T-helper 1 cell treated with Interleukin-12 subunit alpha and Interleukin-12 subunit beta and Interleukin-4 antibody, amounts not matched to agents 30 ng/mL and 1 ng/mL, for 36 hours (primary cell): ENCODE measurements at regions not wholly inside any gene's neighbourhood (a gene's known extent, or its start where the extent isn't known, plus 50 kb on each side); places are given as distances from the start of the nearest gene placed in this dataset.
"Not testable (repeated sequence)": the region's sequence is repeated elsewhere in the genome, so short reads cannot be mapped to it uniquely, and the experiment has no call there.

Experiments used
- intact Hi-C: fragments of 100-400 bp; cut with micrococcal nuclease; formaldehyde crosslinking; loops from one replicate; pipeline ENCODE4 v1.15.1; 2024

DNA sequence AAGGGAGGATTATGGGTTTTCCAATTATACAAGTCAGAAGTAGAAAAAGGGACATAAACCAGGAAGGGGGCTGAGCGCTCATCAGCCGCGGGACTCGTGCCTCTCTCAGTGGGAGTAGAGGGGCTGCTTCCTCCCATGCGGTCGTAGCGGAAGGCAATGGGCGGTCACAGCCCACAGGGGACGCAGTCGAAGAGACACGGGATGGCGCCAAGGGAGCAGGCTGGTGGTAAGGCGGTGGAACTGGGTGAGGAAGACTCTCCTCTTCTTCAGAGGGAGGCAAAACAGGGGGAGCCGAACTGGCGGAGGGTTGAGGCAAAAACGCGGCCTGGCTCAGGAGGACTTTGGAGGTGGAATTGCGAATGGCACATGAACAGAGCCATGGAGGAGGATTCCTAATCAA lies 677.7 kb downstream of the TMEM121 start:
- intact Hi-C loops: no loop called here

GRCh38 chr14:106207316-106207715 lies 680.9 kb downstream of the TMEM121 start:
- intact Hi-C loops: no loop called here

GRCh38 chr14:106208794-106209193 lies 682.4 kb downstream of the TMEM121 start:
- intact Hi-C loops: no loop called here

DNA sequence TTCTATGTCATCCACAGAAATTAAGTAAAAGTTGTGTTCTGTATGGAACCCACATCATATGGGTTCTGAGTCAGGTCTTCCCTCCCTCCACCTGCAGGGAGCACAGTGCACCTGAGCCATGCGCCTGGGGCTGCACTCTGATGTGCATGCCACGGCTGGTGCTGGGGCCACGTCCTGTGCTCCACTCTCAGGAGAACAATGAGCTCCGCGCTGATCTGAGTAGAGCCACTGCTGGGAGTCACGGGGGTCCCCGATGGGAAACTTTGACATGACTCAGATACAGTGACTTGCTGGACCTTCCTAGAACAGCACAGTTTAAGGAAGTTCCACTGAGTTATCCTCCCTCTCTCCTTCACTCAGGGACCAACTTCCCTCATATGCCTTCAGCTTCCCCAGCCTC lies 683.4 kb downstream of the TMEM121 start:
- intact Hi-C loops: no loop called here

DNA sequence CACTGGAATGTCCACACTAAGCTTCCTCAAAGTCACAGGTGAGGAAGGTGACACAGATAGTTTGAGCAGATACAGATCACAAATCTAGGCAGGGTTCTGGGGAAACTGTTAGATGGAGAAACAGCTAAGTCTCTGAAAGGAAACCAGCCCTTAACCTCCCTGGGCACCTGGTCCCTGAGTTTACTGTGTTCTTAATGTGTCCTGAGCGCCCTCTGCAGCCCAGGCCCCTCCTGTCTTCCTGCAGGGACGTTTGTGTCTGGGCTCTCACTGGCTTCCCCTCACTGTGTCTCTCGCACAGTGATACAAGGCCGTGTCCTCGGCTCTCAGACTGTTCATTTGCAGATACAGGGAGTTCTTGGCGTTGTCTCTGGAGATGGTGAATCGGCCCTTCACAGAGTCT lies 684.3 kb downstream of the TMEM121 start:
- intact Hi-C loops: no loop called here

DNA sequence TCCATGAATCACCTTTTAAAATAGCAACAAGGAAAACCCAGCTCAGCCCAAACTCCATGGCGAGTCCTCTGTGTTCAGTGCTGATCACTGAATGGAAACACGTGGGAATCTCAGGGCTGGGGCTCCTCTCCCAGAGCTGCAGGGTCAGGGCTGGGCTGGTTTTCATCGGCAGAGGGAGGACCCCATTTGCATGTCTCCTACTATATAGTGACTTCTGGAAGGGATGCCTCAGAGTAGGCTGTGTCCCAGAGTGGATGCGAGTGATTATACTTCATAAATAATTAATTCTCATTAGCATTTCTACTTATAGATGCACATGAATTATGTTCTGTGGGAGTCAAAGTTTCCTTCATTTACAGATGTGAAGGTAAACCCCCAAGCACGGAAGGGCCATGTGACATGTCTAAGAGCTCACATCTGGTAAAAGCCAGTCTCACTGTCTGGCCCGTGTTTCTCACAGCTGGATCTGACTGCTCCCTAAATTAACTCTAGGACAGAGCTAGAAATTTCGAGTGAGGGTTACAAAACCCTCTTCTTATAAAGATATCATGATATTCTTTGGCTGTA lies 685.0 kb downstream of the TMEM121 start:
- intact Hi-C loops: no loop called here

- intact Hi-C loops: loop anchor here (5.0 kb wide), 1 partner anchor 52 kb away; no protein-coding TSS in a partner anchor
Observed at GRCh38 chr14:106215229-106215628, 688.8 kb downstream of the TMEM121 start.

DNA sequence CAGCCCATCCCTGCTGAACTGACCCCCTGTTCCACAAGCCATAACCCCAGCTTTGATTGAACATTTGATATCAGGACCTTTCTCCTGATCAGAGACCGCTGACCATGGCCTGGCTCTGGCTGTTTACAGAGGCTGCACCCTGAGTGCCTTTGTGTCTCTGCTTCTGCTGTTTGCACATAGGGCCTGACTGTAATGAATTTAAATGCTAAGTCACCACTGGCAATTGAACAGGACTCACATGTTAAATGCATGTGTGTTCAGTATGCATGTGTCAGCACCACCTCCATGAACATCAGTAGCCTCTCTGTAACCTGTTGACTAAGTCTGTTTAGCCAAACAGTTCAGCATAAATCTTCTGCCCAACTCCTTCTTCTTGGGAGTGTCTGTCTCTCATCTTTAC lies 690.3 kb downstream of the TMEM121 start:
- intact Hi-C loops: loop anchor here (5.0 kb wide), 1 partner anchor 51 kb away; no protein-coding TSS in a partner anchor

- intact Hi-C loops: loop anchor here (5.0 kb wide), 1 partner anchor 49 kb away; no protein-coding TSS in a partner anchor
Observed at GRCh38 chr14:106218174-106218573, 691.8 kb downstream of the TMEM121 start.

- intact Hi-C loops: no loop called here
Observed at GRCh38 chr14:106222311-106222710, 695.9 kb downstream of the TMEM121 start.

DNA sequence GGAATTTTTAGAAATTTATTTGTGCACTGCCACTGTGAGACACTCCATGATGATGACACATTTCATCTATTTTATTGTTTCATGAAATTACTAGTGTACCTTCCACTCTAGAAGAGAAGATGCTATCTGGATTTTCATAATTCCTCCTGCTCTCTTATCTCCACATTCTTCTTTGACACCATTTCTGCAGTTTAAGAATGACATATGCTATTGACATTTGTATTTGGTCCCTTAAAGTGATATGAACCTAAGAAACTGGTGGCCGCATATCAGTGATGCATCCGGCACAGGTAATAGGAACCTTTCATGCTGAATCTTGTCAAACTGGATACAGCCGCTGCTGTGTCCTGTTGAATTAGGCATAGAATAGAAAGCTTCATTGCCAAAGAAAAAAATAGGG lies 696.3 kb downstream of the TMEM121 start:
- intact Hi-C loops: no loop called here

DNA sequence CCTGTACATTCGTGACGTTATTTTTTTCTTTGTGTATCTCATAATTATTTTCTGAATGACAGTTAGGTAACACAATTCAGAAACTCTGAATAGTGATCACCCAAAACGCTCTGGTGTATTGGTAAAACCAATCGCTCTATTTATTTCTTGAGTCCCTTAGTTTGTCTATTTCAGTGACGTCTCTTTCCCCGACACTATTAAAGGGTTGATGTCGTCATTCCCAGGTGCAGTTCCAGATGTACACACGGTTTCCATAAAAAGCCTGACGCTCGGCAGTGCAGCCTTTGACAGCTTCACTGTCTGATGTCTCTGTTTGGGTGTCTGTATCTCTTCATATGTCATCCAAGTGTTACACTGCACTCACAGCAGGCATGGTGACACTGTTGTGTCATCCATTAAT lies 701.4 kb downstream of the TMEM121 start:
- intact Hi-C loops: no loop called here

GRCh38 chr14:106228541-106229158 lies 702.3 kb downstream of the TMEM121 start:
- intact Hi-C loops: no loop called here

DNA sequence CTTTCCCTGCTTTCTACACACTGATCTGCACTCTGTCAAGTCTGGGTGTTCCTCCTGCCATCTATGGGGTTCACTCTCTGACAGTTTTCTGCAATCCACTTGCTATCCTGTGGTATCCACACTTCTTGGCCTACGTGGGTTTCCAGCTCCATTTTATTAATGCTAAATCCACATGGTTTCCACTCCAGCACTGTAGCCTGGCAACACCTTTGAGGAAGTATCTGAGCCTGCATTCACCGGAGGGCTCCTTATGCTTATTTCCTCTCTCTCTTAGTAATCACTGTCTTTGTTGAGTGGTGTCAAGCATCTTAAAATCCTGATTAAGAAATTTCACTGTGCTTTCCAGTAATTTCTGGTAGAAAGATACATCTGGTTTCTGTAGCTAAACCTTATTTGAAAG lies 703.7 kb downstream of the TMEM121 start:
- intact Hi-C loops: no loop called here

DNA sequence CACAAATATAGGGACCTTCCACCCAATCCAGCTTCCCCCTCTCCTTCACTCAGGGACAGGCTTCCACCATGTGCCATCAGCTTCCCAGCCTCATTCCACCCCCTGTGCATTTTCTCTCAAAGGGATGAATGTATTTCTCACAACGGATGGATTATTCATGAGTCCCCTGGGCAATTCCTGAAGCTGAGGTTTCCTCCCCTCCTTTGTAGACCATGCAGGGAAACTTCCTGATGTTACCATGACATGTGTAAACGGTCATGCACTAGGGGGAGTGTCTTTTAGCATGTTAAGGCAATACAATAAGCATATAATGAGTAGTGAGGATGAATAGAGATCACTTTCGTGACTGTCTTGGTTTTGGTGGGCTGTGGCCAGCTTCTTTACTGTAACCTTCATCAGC lies 706.8 kb downstream of the TMEM121 start:
- intact Hi-C loops: not testable (repeated sequence)

- intact Hi-C loops: not testable (repeated sequence)
Observed at GRCh38 chr14:106234525-106235254, 708.3 kb downstream of the TMEM121 start.

- intact Hi-C loops: no loop called here
Observed at GRCh38 chr14:106235356-106236159, 709.2 kb downstream of the TMEM121 start.

GRCh38 chr14:106248321-106249192 lies 722.2 kb downstream of the TMEM121 start:
- intact Hi-C loops: no loop called here

- intact Hi-C loops: not testable (repeated sequence)
Observed at GRCh38 chr14:106253995-106254394, 727.6 kb downstream of the TMEM121 start.

- intact Hi-C loops: not testable (repeated sequence)
Observed at GRCh38 chr14:106257569-106257994, 731.2 kb downstream of the TMEM121 start.
